Ascending aorta (tissue), 2 donors: ENCODE measurements at regions not wholly inside any gene's neighbourhood (a gene's known extent, or its start where the extent isn't known, plus 50 kb on each side); places are given as distances from the start of the nearest gene placed in this dataset.

Experiments
- DNase-seq, 2 donors: peaks; one replicate each; pipeline ENCODE4 v3.0.0-alpha.2; 2019; ENCODE audit warnings: low spot score in 2 of 2
- H3K27ac ChIP-seq, 2 donors: fragments of 200-600 bp; sonication (generic); one replicate each; pipeline ENCODE4 v1.5.1; 2016 to 2017; ENCODE audit warnings: mild to moderate bottlenecking in 1 of 2
- H3K27me3 ChIP-seq: fragments of 200-600 bp; sonication (generic); one replicate; pipeline ENCODE4 v1.5.1; 2017
- H3K36me3 ChIP-seq, 2 donors: fragments of 200-600 bp; sonication (generic); one replicate each; pipeline ENCODE4 v1.5.1; 2016
- H3K4me1 ChIP-seq, 2 donors: fragments of 200-600 bp; sonication (generic); one replicate each; pipeline ENCODE4 v1.5.1; 2016 to 2017; ENCODE audit warnings: mild to moderate bottlenecking in 1 of 2
- H3K4me3 ChIP-seq, 2 donors: fragments of 200-600 bp; sonication (generic); one replicate each; pipeline ENCODE4 v1.5.1; 2016 to 2017; ENCODE audit warnings: mild to moderate bottlenecking in 1 of 2
- H3K9me3 ChIP-seq, 2 donors: fragments of 200-600 bp; sonication (generic); one replicate each; pipeline ENCODE4 v1.5.1; 2016
- CTCF ChIP-seq, 3 experiments: fragments of 200-600 bp in 2 of 3; fragments of 450-650 bp in 1 of 3; sonication (generic) in 2 of 3; IDR thresholded peaks; one replicate each; pipeline ENCODE4 v1.5.1; 2016 to 2019; ENCODE audit warnings: antibody characterized with exemption in 3 of 3, mild to moderate bottlenecking in 1 of 3, moderate library complexity in 1 of 3
- intact Hi-C: fragments of 100-400 bp; cut with DNase I; formaldehyde crosslinking; loops from one replicate; pipeline ENCODE4 v1.15.1; 2023

GRCh38 chr6:15930207-15930606 is 198.7 kb upstream of the MYLIP start:
- H3K9me3 ChIP-seq: no peaks in the 10 kb centered on the region
- TF ChIP-seq CTCF (IDR thresholded peaks at IDR 0.05): no peak
- H3K27ac ChIP-seq: no peak overlapping the region

GRCh38 chr6:15929685-15930084 is 199.2 kb upstream of the MYLIP start:
- H3K4me1 ChIP-seq: peaks cover 0 to 4% of the 10 kb centered on the region in 2 donors
- no peak overlapping the region for H3K4me3 ChIP-seq
- no peaks in the 10 kb centered on the region for H3K9me3 ChIP-seq
- H3K36me3 ChIP-seq: no peaks in the 10 kb centered on the region
- no peak overlapping the region for H3K27ac ChIP-seq
- intact Hi-C loops: no loop called here
- no peak for DNase-seq
- no peaks in the 10 kb centered on the region for H3K27me3 ChIP-seq
- TF ChIP-seq CTCF (IDR thresholded peaks at IDR 0.05): no peak

More at GRCh38 chr6:15930207-15930606, 198.7 kb upstream of the MYLIP start:
- H3K4me1 ChIP-seq: peaks cover 0 to 4% of the 10 kb centered on the region in 2 donors
- intact Hi-C loops: no loop called here
- DNase-seq: no peak
- no peak overlapping the region for H3K4me3 ChIP-seq
- no peaks in the 10 kb centered on the region for H3K27me3 ChIP-seq
- H3K36me3 ChIP-seq: no peaks in the 10 kb centered on the region

GRCh38 chr6:15927531-15928225 is 201.2 kb upstream of the MYLIP start:
- intact Hi-C loops: no loop called here
- Histone ChIP-seq H3K9me3 (no peaks in the 10 kb centered on the region), H3K36me3 (no peaks in the 10 kb centered on the region), H3K27ac (no peak overlapping the region), H3K27me3 (no peaks in the 10 kb centered on the region), H3K4me3 (no peak overlapping the region), H3K4me1 (peaks cover 0 to 5% of the 10 kb centered on the region in 2 donors)
- no peak for TF ChIP-seq CTCF (IDR thresholded peaks at IDR 0.05)
- DNase-seq: no peak

GRCh38 chr6:15926256-15926655 is 202.6 kb upstream of the MYLIP start:
- H3K9me3 ChIP-seq: no peaks in the 10 kb centered on the region
- TF ChIP-seq CTCF (IDR thresholded peaks at IDR 0.05): no peak
- H3K4me1 ChIP-seq: peaks cover 0 to 9% of the 10 kb centered on the region in 2 donors
- no peak overlapping the region for H3K4me3 ChIP-seq
- H3K36me3 ChIP-seq: no peaks in the 10 kb centered on the region
- intact Hi-C loops: no loop called here
- no peak for DNase-seq
- H3K27ac ChIP-seq: peak overlapping the region; percentile 1 to 67
- no peaks in the 10 kb centered on the region for H3K27me3 ChIP-seq

GRCh38 chr6:15924893-15925292 is 204.0 kb upstream of the MYLIP start:
- H3K9me3 ChIP-seq: no peaks in the 10 kb centered on the region
- no peaks in the 10 kb centered on the region for H3K36me3 ChIP-seq
- H3K27me3 ChIP-seq: no peaks in the 10 kb centered on the region
- H3K27ac ChIP-seq: no peak overlapping the region
- intact Hi-C loops: no loop called here
- H3K4me3 ChIP-seq: no peak overlapping the region
- DNase-seq: no peak
- H3K4me1 ChIP-seq: peaks cover 0 to 9% of the 10 kb centered on the region in 2 donors
- TF ChIP-seq CTCF (IDR thresholded peaks at IDR 0.05): no peak
